ENCODE measurements at regions not wholly inside any gene's neighbourhood (a gene's known extent, or its start where the extent isn't known, plus 50 kb on each side); places are given as distances from the start of the nearest gene placed in this dataset.

DNA sequence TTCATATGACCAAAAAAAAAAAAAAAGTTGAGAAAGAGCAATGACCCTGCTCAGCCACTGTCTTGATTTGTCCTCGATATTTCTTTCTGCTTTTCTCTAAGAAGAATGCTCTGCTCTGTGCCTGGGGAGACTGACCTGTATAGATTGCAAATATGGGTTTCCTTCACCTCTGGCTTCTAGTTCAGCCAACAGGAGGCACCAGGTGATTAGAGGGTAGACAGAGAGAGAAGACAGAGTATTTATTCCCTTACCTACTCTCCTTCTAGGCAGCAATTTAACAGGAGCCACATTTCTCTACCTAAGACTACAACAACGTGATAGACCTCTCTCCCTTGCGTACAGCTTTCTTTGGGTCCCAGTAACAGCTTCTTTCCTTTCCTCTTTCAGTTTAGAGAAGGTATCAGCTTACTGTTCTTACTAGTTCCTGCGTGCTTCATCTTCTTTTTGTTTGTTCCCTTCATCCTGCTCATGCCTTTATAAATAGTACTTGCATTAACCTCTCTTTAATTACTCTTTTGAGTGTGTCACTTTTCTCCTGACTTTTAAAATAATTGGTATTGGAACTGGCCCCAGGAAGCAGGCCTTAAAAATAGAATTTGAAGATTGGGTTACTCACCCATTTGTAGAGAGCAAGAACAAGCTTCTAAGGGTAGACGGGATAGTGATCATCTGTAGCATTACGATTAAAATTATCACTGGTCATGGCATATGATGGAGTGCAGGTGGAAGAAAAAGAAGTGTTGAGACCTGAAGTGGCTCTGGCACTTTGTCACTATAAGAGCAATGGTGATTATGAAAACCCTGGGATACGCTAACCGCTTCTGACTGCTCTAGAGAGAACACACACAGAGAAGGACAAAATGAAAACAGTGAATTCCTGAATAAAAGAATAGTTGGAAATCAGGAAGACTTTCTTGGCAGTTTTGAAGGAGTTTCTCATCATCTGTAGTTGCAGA lies 161.2 kb upstream of the FSTL4 start:
- dilution Hi-C loops (cut with MboI; ENCODE audit: extremely low pct_ligation_motif_present, low sequenced_read_pairs) = no loop called here
- TF ChIP-seq, protein P1, sequence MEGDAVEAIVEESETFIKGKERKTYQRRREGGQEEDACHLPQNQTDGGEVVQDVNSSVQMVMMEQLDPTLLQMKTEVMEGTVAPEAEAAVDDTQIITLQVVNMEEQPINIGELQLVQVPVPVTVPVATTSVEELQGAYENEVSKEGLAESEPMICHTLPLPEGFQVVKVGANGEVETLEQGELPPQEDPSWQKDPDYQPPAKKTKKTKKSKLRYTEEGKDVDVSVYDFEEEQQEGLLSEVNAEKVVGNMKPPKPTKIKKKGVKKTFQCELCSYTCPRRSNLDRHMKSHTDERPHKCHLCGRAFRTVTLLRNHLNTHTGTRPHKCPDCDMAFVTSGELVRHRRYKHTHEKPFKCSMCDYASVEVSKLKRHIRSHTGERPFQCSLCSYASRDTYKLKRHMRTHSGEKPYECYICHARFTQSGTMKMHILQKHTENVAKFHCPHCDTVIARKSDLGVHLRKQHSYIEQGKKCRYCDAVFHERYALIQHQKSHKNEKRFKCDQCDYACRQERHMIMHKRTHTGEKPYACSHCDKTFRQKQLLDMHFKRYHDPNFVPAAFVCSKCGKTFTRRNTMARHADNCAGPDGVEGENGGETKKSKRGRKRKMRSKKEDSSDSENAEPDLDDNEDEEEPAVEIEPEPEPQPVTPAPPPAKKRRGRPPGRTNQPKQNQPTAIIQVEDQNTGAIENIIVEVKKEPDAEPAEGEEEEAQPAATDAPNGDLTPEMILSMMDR (optimal IDR thresholded peaks at IDR 0.05 in 1 of 3, IDR thresholded peaks at IDR 0.05 in 1 of 3, conservative IDR thresholded peaks at IDR 0.05 in 1 of 3; ENCODE audit: extremely low read depth in 1 of 3, insufficient read depth in 2 of 3, low read length in 3 of 3) = peak in 1 of 3 experiments; percentile 9
- TF ChIP-seq EZH2 (IDR thresholded peaks at IDR 0.05; ENCODE audit: low read length) = no peak
- H4K20me1 ChIP-seq (ENCODE audit: control insufficient read depth, extremely low read depth, insufficient read depth, low read length) = no peaks in the 10 kb centered on the region

DNA sequence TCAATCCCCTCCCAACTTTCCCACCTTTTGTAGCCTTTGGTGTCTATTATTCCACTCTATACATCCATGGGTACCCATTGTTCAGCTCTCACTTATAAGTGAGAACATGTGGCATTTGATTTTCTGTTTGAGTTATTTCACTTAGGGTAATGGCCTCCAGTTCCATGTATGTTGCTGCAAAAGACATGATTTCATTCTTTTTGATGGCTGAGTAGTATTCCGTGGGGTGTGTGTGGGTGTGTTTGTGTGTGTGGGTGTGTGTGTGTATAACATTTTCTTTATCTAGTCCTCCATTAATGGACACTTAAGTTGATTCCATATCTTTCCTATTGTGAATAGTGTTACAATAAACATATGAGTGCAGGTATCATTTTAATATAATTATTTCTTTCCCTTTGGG lies 157.5 kb upstream of the FSTL4 start:
- H3K9ac ChIP-seq (ENCODE audit: control insufficient read depth, extremely low read depth, insufficient read depth, low read length) = no peak overlapping the region
- no peaks in the 10 kb centered on the region for H3K4me1 ChIP-seq (ENCODE audit: control insufficient read depth, extremely low read depth, insufficient read depth, low read length)
- no peaks in the 10 kb centered on the region for H4K20me1 ChIP-seq (ENCODE audit: control insufficient read depth, extremely low read depth, insufficient read depth, low read length)
- no peaks in the 10 kb centered on the region for H3K36me3 ChIP-seq (ENCODE audit: control insufficient read depth in 2 of 2, extremely low read depth in 1 of 2, insufficient read depth in 2 of 2, low read length in 2 of 2)
- TF ChIP-seq, protein P1 (optimal IDR thresholded peaks at IDR 0.05 in 1 of 3, IDR thresholded peaks at IDR 0.05 in 1 of 3, conservative IDR thresholded peaks at IDR 0.05 in 1 of 3; ENCODE audit: extremely low read depth in 1 of 3, insufficient read depth in 2 of 3, low read length in 3 of 3) = no peak
- TF ChIP-seq EZH2 (IDR thresholded peaks at IDR 0.05; ENCODE audit: low read length) = no peak
- dilution Hi-C loops (cut with MboI; ENCODE audit: extremely low pct_ligation_motif_present, low sequenced_read_pairs) = no loop called here
- H3K79me2 ChIP-seq (ENCODE audit: control insufficient read depth, insufficient read depth, low read length) = no peaks in the 10 kb centered on the region
- H3K27ac ChIP-seq (ENCODE audit: control insufficient read depth, insufficient read depth, low read length) = no peak overlapping the region
- FAIRE-seq = no peak
- peaks cover 31% of the 10 kb centered on the region for H3K27me3 ChIP-seq (ENCODE audit: control insufficient read depth, extremely low read depth, insufficient read depth, low read length)
- no peak overlapping the region for H3K4me3 ChIP-seq (ENCODE audit: control insufficient read depth in 2 of 3, extremely low read depth in 1 of 3, insufficient read depth in 2 of 3, low read depth in 1 of 3, low read length in 3 of 3)
- H2AFZ ChIP-seq (ENCODE audit: control insufficient read depth, low read length) = no peak overlapping the region
- no peak for DNase-seq (ENCODE audit: low read depth, low spot score)
- no peaks in the 10 kb centered on the region for H3K9me3 ChIP-seq (ENCODE audit: control insufficient read depth, low read depth, low read length)
- H3K4me2 ChIP-seq (ENCODE audit: control insufficient read depth, extremely low read depth, insufficient read depth, low read depth, low read length) = no peak overlapping the region
- H3K9me1 ChIP-seq (ENCODE audit: control insufficient read depth, extremely low read depth, insufficient read depth, low read length) = no peaks in the 10 kb centered on the region

More for the DNA sequence above, 161.2 kb upstream of the FSTL4 start:
- Histone ChIP-seq H3K27me3 (ENCODE audit: control insufficient read depth, extremely low read depth, insufficient read depth, low read length) (peaks cover 7% of the 10 kb centered on the region), H3K4me2 (ENCODE audit: control insufficient read depth, extremely low read depth, insufficient read depth, low read depth, low read length) (no peak overlapping the region), H3K9me1 (ENCODE audit: control insufficient read depth, extremely low read depth, insufficient read depth, low read length) (no peaks in the 10 kb centered on the region), H3K79me2 (ENCODE audit: control insufficient read depth, insufficient read depth, low read length) (no peaks in the 10 kb centered on the region), H2AFZ (ENCODE audit: control insufficient read depth, low read length) (no peak overlapping the region), H3K4me3 (ENCODE audit: control insufficient read depth in 2 of 3, extremely low read depth in 1 of 3, insufficient read depth in 2 of 3, low read depth in 1 of 3, low read length in 3 of 3) (no peak overlapping the region), H3K4me1 (ENCODE audit: control insufficient read depth, extremely low read depth, insufficient read depth, low read length) (no peaks in the 10 kb centered on the region), H3K36me3 (ENCODE audit: control insufficient read depth in 2 of 2, extremely low read depth in 1 of 2, insufficient read depth in 2 of 2, low read length in 2 of 2) (no peaks in the 10 kb centered on the region), H3K27ac (ENCODE audit: control insufficient read depth, insufficient read depth, low read length) (no peak overlapping the region), H3K9ac (ENCODE audit: control insufficient read depth, extremely low read depth, insufficient read depth, low read length) (no peak overlapping the region), H3K9me3 (ENCODE audit: control insufficient read depth, low read depth, low read length) (no peaks in the 10 kb centered on the region)
- FAIRE-seq (no peak), DNase-seq (ENCODE audit: low read depth, low spot score) (no peak)
